ENCODE measurements at regions not wholly inside any gene's neighbourhood (a gene's known extent, or its start where the extent isn't known, plus 50 kb on each side); places are given as distances from the start of the nearest gene placed in this dataset.
A peak's percentile ranks its signal among the peaks of the same experiment; 100 is the strongest.

DNA sequence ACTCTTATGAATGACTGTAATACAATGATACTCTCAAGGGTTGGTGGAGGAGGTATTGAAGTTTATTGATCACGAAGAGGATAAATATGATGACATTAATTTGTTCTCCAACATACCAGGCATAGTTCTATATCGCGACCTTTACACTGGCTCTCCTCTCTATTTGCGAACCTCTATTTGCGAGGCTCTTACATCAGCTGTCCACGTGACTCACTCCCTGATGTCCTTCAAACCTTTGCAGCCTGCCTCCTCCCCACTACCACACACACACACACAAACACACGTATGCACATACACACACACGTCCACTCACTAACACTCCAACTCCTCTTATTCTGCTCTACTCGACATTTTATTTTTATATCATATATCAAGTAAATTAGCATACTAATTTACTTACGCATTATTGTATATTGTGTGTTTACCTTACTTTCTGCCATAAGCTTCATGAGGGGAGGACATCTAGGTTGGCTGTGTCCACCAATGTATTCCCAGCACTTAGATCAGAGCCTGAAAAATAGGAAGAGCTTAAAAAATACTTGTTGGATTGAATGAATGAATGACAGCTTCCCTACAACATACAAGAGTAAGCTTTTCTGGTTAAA lies 53.3 kb upstream of the TNFRSF21 start (continued):
- TF ChIP-seq PAXIP1 (CRISPR knock-in tag; conservative IDR thresholded peaks at IDR 0.05): peak; percentile 78
- TF ChIP-seq KMT2A (CRISPR knock-in tag; IDR thresholded peaks at IDR 0.05): no peak
- no peak for TF ChIP-seq ZNF230 (CRISPR knock-in tag; IDR thresholded peaks at IDR 0.05)
- TF ChIP-seq, protein P1, sequence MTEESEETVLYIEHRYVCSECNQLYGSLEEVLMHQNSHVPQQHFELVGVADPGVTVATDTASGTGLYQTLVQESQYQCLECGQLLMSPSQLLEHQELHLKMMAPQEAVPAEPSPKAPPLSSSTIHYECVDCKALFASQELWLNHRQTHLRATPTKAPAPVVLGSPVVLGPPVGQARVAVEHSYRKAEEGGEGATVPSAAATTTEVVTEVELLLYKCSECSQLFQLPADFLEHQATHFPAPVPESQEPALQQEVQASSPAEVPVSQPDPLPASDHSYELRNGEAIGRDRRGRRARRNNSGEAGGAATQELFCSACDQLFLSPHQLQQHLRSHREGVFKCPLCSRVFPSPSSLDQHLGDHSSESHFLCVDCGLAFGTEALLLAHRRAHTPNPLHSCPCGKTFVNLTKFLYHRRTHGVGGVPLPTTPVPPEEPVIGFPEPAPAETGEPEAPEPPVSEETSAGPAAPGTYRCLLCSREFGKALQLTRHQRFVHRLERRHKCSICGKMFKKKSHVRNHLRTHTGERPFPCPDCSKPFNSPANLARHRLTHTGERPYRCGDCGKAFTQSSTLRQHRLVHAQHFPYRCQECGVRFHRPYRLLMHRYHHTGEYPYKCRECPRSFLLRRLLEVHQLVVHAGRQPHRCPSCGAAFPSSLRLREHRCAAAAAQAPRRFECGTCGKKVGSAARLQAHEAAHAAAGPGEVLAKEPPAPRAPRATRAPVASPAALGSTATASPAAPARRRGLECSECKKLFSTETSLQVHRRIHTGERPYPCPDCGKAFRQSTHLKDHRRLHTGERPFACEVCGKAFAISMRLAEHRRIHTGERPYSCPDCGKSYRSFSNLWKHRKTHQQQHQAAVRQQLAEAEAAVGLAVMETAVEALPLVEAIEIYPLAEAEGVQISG (CRISPR knock-in tag; IDR thresholded peaks at IDR 0.05): peak; percentile 46; the same call in 1 of the 2 replicates
- no peak for TF ChIP-seq ZNF530 (CRISPR knock-in tag; IDR thresholded peaks at IDR 0.05; ENCODE audit: low read depth)
- no peak for TF ChIP-seq CREBL2 (CRISPR knock-in tag; IDR thresholded peaks at IDR 0.05; ENCODE audit: borderline replicate concordance)
- no peak; the same call in 1 of the 2 replicates for TF ChIP-seq ZNF609 (CRISPR knock-in tag; IDR thresholded peaks at IDR 0.05; ENCODE audit: borderline replicate concordance)
- TF ChIP-seq PLRG1 (conservative IDR thresholded peaks at IDR 0.05): no peak
- no peak for TF ChIP-seq ZNF17 (CRISPR knock-in tag; IDR thresholded peaks at IDR 0.05)
- TF ChIP-seq ZNF570 (CRISPR knock-in tag; IDR thresholded peaks at IDR 0.05; ENCODE audit: borderline replicate concordance): no peak
- no peak for TF ChIP-seq ZNF124 (CRISPR knock-in tag; IDR thresholded peaks at IDR 0.05)
- no peak for TF ChIP-seq MTF2 (CRISPR knock-in tag; IDR thresholded peaks at IDR 0.05; ENCODE audit: borderline replicate concordance)
- TF ChIP-seq, protein P2, sequence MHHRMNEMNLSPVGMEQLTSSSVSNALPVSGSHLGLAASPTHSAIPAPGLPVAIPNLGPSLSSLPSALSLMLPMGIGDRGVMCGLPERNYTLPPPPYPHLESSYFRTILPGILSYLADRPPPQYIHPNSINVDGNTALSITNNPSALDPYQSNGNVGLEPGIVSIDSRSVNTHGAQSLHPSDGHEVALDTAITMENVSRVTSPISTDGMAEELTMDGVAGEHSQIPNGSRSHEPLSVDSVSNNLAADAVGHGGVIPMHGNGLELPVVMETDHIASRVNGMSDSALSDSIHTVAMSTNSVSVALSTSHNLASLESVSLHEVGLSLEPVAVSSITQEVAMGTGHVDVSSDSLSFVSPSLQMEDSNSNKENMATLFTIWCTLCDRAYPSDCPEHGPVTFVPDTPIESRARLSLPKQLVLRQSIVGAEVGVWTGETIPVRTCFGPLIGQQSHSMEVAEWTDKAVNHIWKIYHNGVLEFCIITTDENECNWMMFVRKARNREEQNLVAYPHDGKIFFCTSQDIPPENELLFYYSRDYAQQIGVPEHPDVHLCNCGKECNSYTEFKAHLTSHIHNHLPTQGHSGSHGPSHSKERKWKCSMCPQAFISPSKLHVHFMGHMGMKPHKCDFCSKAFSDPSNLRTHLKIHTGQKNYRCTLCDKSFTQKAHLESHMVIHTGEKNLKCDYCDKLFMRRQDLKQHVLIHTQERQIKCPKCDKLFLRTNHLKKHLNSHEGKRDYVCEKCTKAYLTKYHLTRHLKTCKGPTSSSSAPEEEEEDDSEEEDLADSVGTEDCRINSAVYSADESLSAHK (CRISPR knock-in tag; IDR thresholded peaks at IDR 0.05; ENCODE audit: borderline replicate concordance): no peak
- no peak for TF ChIP-seq ZC3H4 (CRISPR knock-in tag; IDR thresholded peaks at IDR 0.05; ENCODE audit: borderline replicate concordance)

Data from HepG2 (cell line).